ENCODE measurements at regions not wholly inside any gene's neighbourhood (a gene's known extent, or its start where the extent isn't known, plus 50 kb on each side); places are given as distances from the start of the nearest gene placed in this dataset.

GRCh38 chr13:109425821-109426689, 360.3 kb downstream of the IRS2 start:
- TF ChIP-seq CTCF (IDR thresholded peaks at IDR 0.05) (no peak), POLR2A (IDR thresholded peaks at IDR 0.05) (no peak)
- Histone ChIP-seq H3K27me3 (peaks cover 0 to under 1% of the 10 kb centered on the region in 2 donors), H3K36me3 (no peaks in the 10 kb centered on the region), H3K4me3 (no peak overlapping the region), H3K27ac (no peak overlapping the region), H3K9me3 (no peaks in the 10 kb centered on the region), H3K4me1 (no peaks in the 10 kb centered on the region)
- no peak for DNase-seq
- intact Hi-C loops (cut with DNase I; ENCODE audit: low total_unique reads) = no loop called here

GRCh38 chr13:109422161-109422560, 364.2 kb downstream of the IRS2 start:
- Histone ChIP-seq H3K4me1 (no peaks in the 10 kb centered on the region), H3K9me3 (no peaks in the 10 kb centered on the region), H3K27ac (no peak overlapping the region), H3K36me3 (no peaks in the 10 kb centered on the region), H3K4me3 (no peak overlapping the region), H3K27me3 (peaks cover 0 to 3% of the 10 kb centered on the region in 2 donors)
- TF ChIP-seq POLR2A (IDR thresholded peaks at IDR 0.05) = no peak
- TF ChIP-seq CTCF (IDR thresholded peaks at IDR 0.05) = no peak
- DNase-seq = no peak
- intact Hi-C loops (cut with DNase I; ENCODE audit: low total_unique reads) = no loop called here

GRCh38 chr13:109419896-109420295, 366.5 kb downstream of the IRS2 start:
- H3K4me1 ChIP-seq = no peaks in the 10 kb centered on the region
- H3K27me3 ChIP-seq = peaks cover 0 to 3% of the 10 kb centered on the region in 2 donors
- no peaks in the 10 kb centered on the region for H3K9me3 ChIP-seq
- intact Hi-C loops (cut with DNase I; ENCODE audit: low total_unique reads) = no loop called here
- no peak overlapping the region for H3K27ac ChIP-seq
- no peak overlapping the region for H3K4me3 ChIP-seq
- no peak for TF ChIP-seq CTCF (IDR thresholded peaks at IDR 0.05)
- no peak for TF ChIP-seq POLR2A (IDR thresholded peaks at IDR 0.05)
- H3K36me3 ChIP-seq = no peaks in the 10 kb centered on the region
- DNase-seq = no peak

GRCh38 chr13:109418111-109418510, 368.3 kb downstream of the IRS2 start:
- H3K9me3 ChIP-seq = no peaks in the 10 kb centered on the region
- no peaks in the 10 kb centered on the region for H3K4me1 ChIP-seq
- H3K27me3 ChIP-seq = peaks cover 0 to 3% of the 10 kb centered on the region in 2 donors
- intact Hi-C loops (cut with DNase I; ENCODE audit: low total_unique reads) = no loop called here
- TF ChIP-seq CTCF (IDR thresholded peaks at IDR 0.05) = no peak
- no peak for TF ChIP-seq POLR2A (IDR thresholded peaks at IDR 0.05)
- no peak overlapping the region for H3K27ac ChIP-seq
- no peak for DNase-seq
- H3K4me3 ChIP-seq = no peak overlapping the region
- no peaks in the 10 kb centered on the region for H3K36me3 ChIP-seq

GRCh38 chr13:109416001-109416400, 370.4 kb downstream of the IRS2 start:
- Histone ChIP-seq H3K4me1 (no peaks in the 10 kb centered on the region), H3K36me3 (no peaks in the 10 kb centered on the region), H3K27ac (no peak overlapping the region), H3K27me3 (peaks cover 0 to 2% of the 10 kb centered on the region in 2 donors), H3K9me3 (no peaks in the 10 kb centered on the region), H3K4me3 (no peak overlapping the region)
- TF ChIP-seq POLR2A (IDR thresholded peaks at IDR 0.05) = no peak
- TF ChIP-seq CTCF (IDR thresholded peaks at IDR 0.05) = no peak
- intact Hi-C loops (cut with DNase I; ENCODE audit: low total_unique reads) = no loop called here
- no peak for DNase-seq
